Spleen (tissue), 7 donors: ENCODE measurements at regions not wholly inside any gene's neighbourhood (a gene's known extent, or its start where the extent isn't known, plus 50 kb on each side); places are given as distances from the start of the nearest gene placed in this dataset.

ENCODE experiments used
- POLR2A ChIP-seq, 3 donors: fragments of 450-650 bp; IDR thresholded peaks; one replicate each; pipeline ENCODE4 v1.5.1; 2017; ENCODE audit warnings: antibody characterized with exemption in 3 of 3, mild to moderate bottlenecking in 1 of 3
- TF ChIP-seq, protein P1 (sequence below), 11 experiments: fragments of 200-600 bp in 7 of 11; fragments of 450-650 bp in 4 of 11; sonication (generic) in 4 of 11; IDR thresholded peaks in 8 of 11; conservative IDR thresholded peaks in 3 of 11; 1 replicate in 7 of 11; 2 replicates in 4 of 11; pipeline versions ENCODE4 v1.4.0 to v1.8.0; 2016 to 2021; ENCODE audit warnings: antibody characterized with exemption in 11 of 11, inconsistent platforms in 4 of 11, mild to moderate bottlenecking in 1 of 11
- donor health status: DM: no; HTN: no; CAD: no; lungs with moderate emphysema.
- donor health status: DM: no; HTN: no; CAD: no.
- donor health status: DM: no; HTN: no; CAD: no.

DNA sequence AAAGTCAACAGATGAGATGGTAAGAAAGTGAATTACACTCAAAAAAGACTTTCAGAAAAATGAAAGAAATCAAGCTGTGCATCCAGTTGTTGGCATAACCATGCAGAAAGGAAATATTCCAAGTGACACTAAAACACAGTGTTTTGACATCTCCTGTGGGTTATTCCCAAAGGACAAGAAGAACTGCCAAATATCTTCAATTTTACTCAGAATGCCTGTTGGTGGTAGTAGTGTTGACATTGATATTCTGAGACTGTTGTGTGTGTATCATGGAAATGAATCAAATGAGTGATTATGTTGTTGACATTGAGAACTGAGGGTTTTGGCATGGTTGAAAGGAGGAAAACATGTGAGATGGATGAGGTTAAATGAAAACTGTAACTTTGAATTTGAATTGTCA lies 196.9 kb downstream of the SH2D4B start:
- TF ChIP-seq, protein P1, sequence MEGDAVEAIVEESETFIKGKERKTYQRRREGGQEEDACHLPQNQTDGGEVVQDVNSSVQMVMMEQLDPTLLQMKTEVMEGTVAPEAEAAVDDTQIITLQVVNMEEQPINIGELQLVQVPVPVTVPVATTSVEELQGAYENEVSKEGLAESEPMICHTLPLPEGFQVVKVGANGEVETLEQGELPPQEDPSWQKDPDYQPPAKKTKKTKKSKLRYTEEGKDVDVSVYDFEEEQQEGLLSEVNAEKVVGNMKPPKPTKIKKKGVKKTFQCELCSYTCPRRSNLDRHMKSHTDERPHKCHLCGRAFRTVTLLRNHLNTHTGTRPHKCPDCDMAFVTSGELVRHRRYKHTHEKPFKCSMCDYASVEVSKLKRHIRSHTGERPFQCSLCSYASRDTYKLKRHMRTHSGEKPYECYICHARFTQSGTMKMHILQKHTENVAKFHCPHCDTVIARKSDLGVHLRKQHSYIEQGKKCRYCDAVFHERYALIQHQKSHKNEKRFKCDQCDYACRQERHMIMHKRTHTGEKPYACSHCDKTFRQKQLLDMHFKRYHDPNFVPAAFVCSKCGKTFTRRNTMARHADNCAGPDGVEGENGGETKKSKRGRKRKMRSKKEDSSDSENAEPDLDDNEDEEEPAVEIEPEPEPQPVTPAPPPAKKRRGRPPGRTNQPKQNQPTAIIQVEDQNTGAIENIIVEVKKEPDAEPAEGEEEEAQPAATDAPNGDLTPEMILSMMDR (IDR thresholded peaks at IDR 0.05 in 8 of 11, conservative IDR thresholded peaks at IDR 0.05 in 3 of 11) = no peak
- no peak for TF ChIP-seq POLR2A (IDR thresholded peaks at IDR 0.05)
